Mucosa of descending colon (tissue), 3 donors: ENCODE measurements at regions not wholly inside any gene's neighbourhood (a gene's known extent, or its start where the extent isn't known, plus 50 kb on each side); places are given as distances from the start of the nearest gene placed in this dataset.

Experiments used
- ATAC-seq: fragments of 200-7000 bp; cut with Tn5 transposase; one replicate; pipeline ENCODE4 v1.9.1; 2020; ENCODE audit warnings: mild to moderate bottlenecking, moderate library complexity
- DNase-seq, 3 donors: peaks; one replicate each; pipeline ENCODE4 v3.0.0-alpha.2; 2020
- H3K36me3 ChIP-seq: fragments of 200-600 bp; one replicate; pipeline ENCODE4 v1.8.0; 2021; ENCODE audit warnings: low read depth, mild to moderate bottlenecking
- H3K4me1 ChIP-seq: fragments of 200-600 bp; one replicate; pipeline ENCODE4 v1.8.0; 2021; ENCODE audit warnings: low read depth, mild to moderate bottlenecking
- H3K4me3 ChIP-seq: fragments of 200-600 bp; one replicate; pipeline ENCODE4 v1.8.0; 2021; ENCODE audit warnings: mild to moderate bottlenecking
- H3K9me3 ChIP-seq: fragments of 200-600 bp; one replicate; pipeline ENCODE4 v1.8.0; 2021; ENCODE audit warnings: mild to moderate bottlenecking
- CTCF ChIP-seq: fragments of 200-600 bp; IDR thresholded peaks from one replicate; pipeline ENCODE4 v1.8.0; 2022; ENCODE audit warnings: antibody characterized with exemption, mild to moderate bottlenecking
- intact Hi-C, 2 donors: fragments of 100-400 bp; cut with DNase I in 1 of 2; cut with micrococcal nuclease in 1 of 2; formaldehyde crosslinking; loops; one replicate each; pipeline versions ENCODE4 v1.11.0 to v1.11.1; 2022; cut with DNase I, micrococcal nuclease
- donor health status: DM: no; HTN: no; CAD: no; lungs with moderate emphysema.
- donor health status: DM: no; HTN: no; CAD: no.
- donor health status: DM: no; HTN: yes; CAD: no.

GRCh38 chr1:90126834-90127233, 131.9 kb downstream of the ZNF326 start:
- Histone ChIP-seq H3K9me3 (no peaks in the 10 kb centered on the region), H3K4me1 (no peaks in the 10 kb centered on the region), H3K36me3 (no peaks in the 10 kb centered on the region), H3K4me3 (no peak overlapping the region)
- no peak for TF ChIP-seq CTCF
- intact Hi-C loops: no loop called here
- no peak for DNase-seq
- ATAC-seq: no peak

- Histone ChIP-seq H3K9me3 (no peaks in the 10 kb centered on the region), H3K4me1 (no peaks in the 10 kb centered on the region), H3K4me3 (no peak overlapping the region), H3K36me3 (no peaks in the 10 kb centered on the region)
- TF ChIP-seq CTCF: no peak
- ATAC-seq (no peak), DNase-seq (no peak)
- intact Hi-C loops: no loop called here
Observed at GRCh38 chr1:90122654-90123340, 127.9 kb downstream of the ZNF326 start.

GRCh38 chr1:90114521-90115141, 119.7 kb downstream of the ZNF326 start:
- DNase-seq: peak in 1 of 3 donors; percentile 34
- no peak for TF ChIP-seq CTCF

GRCh38 chr1:90107990-90108389, 113.1 kb downstream of the ZNF326 start:
- no peaks in the 10 kb centered on the region for H3K4me1 ChIP-seq
- no peaks in the 10 kb centered on the region for H3K9me3 ChIP-seq
- intact Hi-C loops: no loop called here
- ATAC-seq (no peak), DNase-seq (no peak)
- TF ChIP-seq CTCF: no peak
- H3K4me3 ChIP-seq: no peak overlapping the region
- no peaks in the 10 kb centered on the region for H3K36me3 ChIP-seq

More at GRCh38 chr1:90114521-90115141, 119.7 kb downstream of the ZNF326 start:
- no peak for ATAC-seq
- intact Hi-C loops: no loop called here
- Histone ChIP-seq H3K36me3 (no peaks in the 10 kb centered on the region), H3K4me1 (no peaks in the 10 kb centered on the region), H3K9me3 (no peaks in the 10 kb centered on the region), H3K4me3 (no peak overlapping the region)

GRCh38 chr1:90106311-90106710, 111.4 kb downstream of the ZNF326 start:
- Histone ChIP-seq H3K4me3 (no peak overlapping the region), H3K4me1 (no peaks in the 10 kb centered on the region), H3K9me3 (no peaks in the 10 kb centered on the region), H3K36me3 (no peaks in the 10 kb centered on the region)
- intact Hi-C loops: no loop called here
- ATAC-seq (no peak), DNase-seq (no peak)
- no peak for TF ChIP-seq CTCF
